HEK293 (cell line): ENCODE measurements at regions not wholly inside any gene's neighbourhood (a gene's known extent, or its start where the extent isn't known, plus 50 kb on each side); places are given as distances from the start of the nearest gene placed in this dataset.

Source experiments
- CTCF ChIP-seq: fragments of 450-650 bp; formaldehyde crosslinking; IDR thresholded peaks from 2 replicates; pipeline ENCODE4 v1.5.1; 2016; ENCODE audit warnings: missing biosample characterization, missing genetic modification characterization
- HOXA7 ChIP-seq: sonication (generic); formaldehyde crosslinking; IDR thresholded peaks from 2 replicates; pipeline ENCODE4 v1.8.1; 2022; ENCODE audit warnings: missing genetic modification reagents, borderline replicate concordance
- KLF1 ChIP-seq: fragments of 450-650 bp; formaldehyde crosslinking; IDR thresholded peaks from 2 replicates; pipeline ENCODE4 v1.5.1; 2016; ENCODE audit warnings: missing biosample characterization, missing genetic modification characterization
- OSR2 ChIP-seq: fragments of 450-650 bp; formaldehyde crosslinking; IDR thresholded peaks from 2 replicates; pipeline ENCODE4 v1.5.1; 2016; ENCODE audit warnings: missing biosample characterization, missing genetic modification characterization
- PRDM1 ChIP-seq: fragments of 450-650 bp; formaldehyde crosslinking; IDR thresholded peaks from 2 replicates; pipeline ENCODE4; 2016; ENCODE audit warnings: missing biosample characterization, missing genetic modification characterization
- REST ChIP-seq: fragments of 450-650 bp; formaldehyde crosslinking; IDR thresholded peaks from 2 replicates; pipeline ENCODE4 v1.5.1; 2016; ENCODE audit warnings: missing biosample characterization, missing genetic modification characterization
- ZBTB20 ChIP-seq: fragments of 450-650 bp; formaldehyde crosslinking; IDR thresholded peaks from 2 replicates; pipeline ENCODE4 v1.5.1; 2016; ENCODE audit warnings: missing biosample characterization, missing genetic modification characterization
- ZBTB21 ChIP-seq: fragments of 450-650 bp; formaldehyde crosslinking; IDR thresholded peaks from 2 replicates; pipeline ENCODE4 v1.5.1; 2017; ENCODE audit warnings: missing biosample characterization, missing genetic modification characterization
- ZNF26 ChIP-seq: fragments of 450-650 bp; formaldehyde crosslinking; IDR thresholded peaks from 2 replicates; pipeline ENCODE4 v1.5.1; 2016; ENCODE audit warnings: missing biosample characterization, missing genetic modification characterization
- ZNF398 ChIP-seq: fragments of 450-650 bp; formaldehyde crosslinking; IDR thresholded peaks from 2 replicates; pipeline ENCODE4 v1.5.1; 2017; ENCODE audit warnings: missing biosample characterization, missing genetic modification characterization
- ZNF423 ChIP-seq: fragments of 450-650 bp; formaldehyde crosslinking; IDR thresholded peaks from 2 replicates; pipeline ENCODE4 v1.5.1; 2016; ENCODE audit warnings: missing biosample characterization, missing genetic modification characterization
- ZNF830 ChIP-seq: fragments of 450-650 bp; IDR thresholded peaks from 2 replicates; pipeline ENCODE4 v1.5.0; 2018; ENCODE audit warnings: missing biosample characterization, missing genetic modification characterization, low read depth, mild to moderate bottlenecking, moderate library complexity

- TF ChIP-seq ZBTB21 (tag by site-specific recombination) (no peak), CTCF (no peak), ZNF830 (tag by site-specific recombination) (no peak), ZNF398 (tag by site-specific recombination) (no peak), KLF1 (tag by site-specific recombination) (no peak), PRDM1 (tag by site-specific recombination) (no peak), ZNF423 (tag by site-specific recombination) (no peak), ZNF26 (tag by site-specific recombination) (no peak), HOXA7 (CRISPR knock-in tag) (no peak), OSR2 (tag by site-specific recombination) (no peak), ZBTB20 (tag by site-specific recombination) (no peak), REST (tag by site-specific recombination) (no peak)
Measured at GRCh38 chr7:13024121-13024674, 336.8 kb downstream of the ARL4A start.
